ENCODE measurements at regions not wholly inside any gene's neighbourhood (a gene's known extent, or its start where the extent isn't known, plus 50 kb on each side); places are given as distances from the start of the nearest gene placed in this dataset.

- ChIA-PET SMC1A (ENCODE audit: uncharacterized antibody, unreplicated experiment) (interaction anchor here (0.7 kb wide), 1 partner anchor 12 kb away, joined by 3 read pairs; no protein-coding TSS in a partner anchor), RAD21 (ENCODE audit: unreplicated experiment) (no interaction called here), CTCF (no interaction called here), POLR2A (no interaction called here)
- no peak overlapping the region for H3K4me3 ChIP-seq
- no peaks in the 10 kb centered on the region for H3K9me3 ChIP-seq (replicated peaks; ENCODE audit: control insufficient read depth, insufficient read depth, low read length)
- FAIRE-seq = no peak
- no peaks in the 10 kb centered on the region for H3K4me1 ChIP-seq (ENCODE audit: control insufficient read depth, insufficient read depth, low read length)
- no peak for ATAC-seq
- no peak for DNase-seq (ENCODE audit: low read depth, low spot score)
- no peak overlapping the region for H3K4me2 ChIP-seq (ENCODE audit: control insufficient read depth, insufficient read depth)
- no peak for TF ChIP-seq SMC3 (IDR thresholded peaks at IDR 0.05; ENCODE audit: borderline replicate concordance, low read length)
- TF ChIP-seq PBX3 (IDR thresholded peaks at IDR 0.05; ENCODE audit: insufficient replicate concordance, low read depth, low read length) = no peak
- no peak for TF ChIP-seq FOXM1 (IDR thresholded peaks at IDR 0.05; ENCODE audit: low read depth, low read length)
- no peak for TF ChIP-seq ZNF592 (IDR thresholded peaks at IDR 0.05)
- TF ChIP-seq CHD4 (IDR thresholded peaks at IDR 0.05) = no peak
- no peak for TF ChIP-seq MEF2A (IDR thresholded peaks at IDR 0.05; ENCODE audit: insufficient read depth, low read depth, low read length)
- no peak for TF ChIP-seq MEF2B (IDR thresholded peaks at IDR 0.05; ENCODE audit: partially characterized antibody, poor library complexity, severe bottlenecking)
- no peak for TF ChIP-seq CBFB (IDR thresholded peaks at IDR 0.05; ENCODE audit: low read depth)
- TF ChIP-seq NFYA (IDR thresholded peaks at IDR 0.05; ENCODE audit: borderline replicate concordance, low read depth, low read length) = no peak
- TF ChIP-seq HCFC1 (IDR thresholded peaks at IDR 0.05; ENCODE audit: low read length) = no peak
- 58% methylated on average over 3 of the region's 3 CpGs for WGBS (ENCODE audit: insufficient coverage, insufficient replicate concordance, low lambda C conversion rate, missing lambda C conversion rate)
- no TSS peak for BruUV-seq (replicated peaks)
- H3K79me2 ChIP-seq (ENCODE audit: control insufficient read depth, insufficient read depth, low read length) = no peaks in the 10 kb centered on the region
- no peak overlapping the region for H3K27ac ChIP-seq (ENCODE audit: control insufficient read depth, insufficient read depth)
- intact Hi-C loops (cut with micrococcal nuclease; ENCODE audit: unreplicated experiment) = no loop called here
- no peaks in the 10 kb centered on the region for H3K27me3 ChIP-seq (replicated peaks in 1 of 2; ENCODE audit: control insufficient read depth in 2 of 2, insufficient read depth in 2 of 2, low read length in 1 of 2)
- no peak overlapping the region for H3K9ac ChIP-seq (ENCODE audit: control insufficient read depth, insufficient read depth, low read length)
- in situ Hi-C loops (cut with MboI) = no loop called here
- no peak overlapping the region for H2AFZ ChIP-seq (ENCODE audit: control insufficient read depth, low read depth, low read length)
- no peaks in the 10 kb centered on the region for H4K20me1 ChIP-seq (ENCODE audit: control insufficient read depth, insufficient read depth)
- H3K36me3 ChIP-seq (ENCODE audit: control insufficient read depth in 2 of 2, insufficient read depth in 2 of 2, low read length in 1 of 2) = no peaks in the 10 kb centered on the region
These were observed 217.1 kb upstream of the CD180 start for GRCh38 chr5:67413721-67414120.
